ENCODE measurements at regions not wholly inside any gene's neighbourhood (a gene's known extent, or its start where the extent isn't known, plus 50 kb on each side); places are given as distances from the start of the nearest gene placed in this dataset.

DNA sequence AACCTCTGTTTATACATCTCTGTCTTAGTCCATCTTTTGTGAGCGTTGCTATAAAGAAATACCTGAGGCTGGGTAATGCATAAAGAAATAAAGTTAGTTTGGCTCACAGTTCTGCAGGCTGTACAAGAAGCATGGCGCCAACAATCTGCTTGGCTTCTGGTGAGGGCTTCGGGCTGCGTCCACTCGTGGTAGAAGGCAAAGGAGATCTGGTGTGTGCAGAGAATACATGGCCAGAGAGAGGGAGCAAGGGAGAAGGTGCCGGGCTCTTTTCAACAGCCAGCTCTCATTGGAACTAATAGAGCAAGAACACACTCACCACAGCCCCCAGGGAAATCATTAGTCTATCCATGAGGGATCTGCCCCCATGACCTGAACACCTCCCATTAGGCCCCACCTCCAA is 100.3 kb upstream of the SRSF6 start:
- TF ChIP-seq, protein P1, sequence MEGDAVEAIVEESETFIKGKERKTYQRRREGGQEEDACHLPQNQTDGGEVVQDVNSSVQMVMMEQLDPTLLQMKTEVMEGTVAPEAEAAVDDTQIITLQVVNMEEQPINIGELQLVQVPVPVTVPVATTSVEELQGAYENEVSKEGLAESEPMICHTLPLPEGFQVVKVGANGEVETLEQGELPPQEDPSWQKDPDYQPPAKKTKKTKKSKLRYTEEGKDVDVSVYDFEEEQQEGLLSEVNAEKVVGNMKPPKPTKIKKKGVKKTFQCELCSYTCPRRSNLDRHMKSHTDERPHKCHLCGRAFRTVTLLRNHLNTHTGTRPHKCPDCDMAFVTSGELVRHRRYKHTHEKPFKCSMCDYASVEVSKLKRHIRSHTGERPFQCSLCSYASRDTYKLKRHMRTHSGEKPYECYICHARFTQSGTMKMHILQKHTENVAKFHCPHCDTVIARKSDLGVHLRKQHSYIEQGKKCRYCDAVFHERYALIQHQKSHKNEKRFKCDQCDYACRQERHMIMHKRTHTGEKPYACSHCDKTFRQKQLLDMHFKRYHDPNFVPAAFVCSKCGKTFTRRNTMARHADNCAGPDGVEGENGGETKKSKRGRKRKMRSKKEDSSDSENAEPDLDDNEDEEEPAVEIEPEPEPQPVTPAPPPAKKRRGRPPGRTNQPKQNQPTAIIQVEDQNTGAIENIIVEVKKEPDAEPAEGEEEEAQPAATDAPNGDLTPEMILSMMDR (IDR thresholded peaks at IDR 0.05; ENCODE audit: low read depth, low read length, poor library complexity, severe bottlenecking): no peak
- TF ChIP-seq EZH2phosphoT487 (IDR thresholded peaks at IDR 0.05; ENCODE audit: borderline replicate concordance, low read length): no peak
